ENCODE measurements at regions not wholly inside any gene's neighbourhood (a gene's known extent, or its start where the extent isn't known, plus 50 kb on each side); places are given as distances from the start of the nearest gene placed in this dataset.

DNA sequence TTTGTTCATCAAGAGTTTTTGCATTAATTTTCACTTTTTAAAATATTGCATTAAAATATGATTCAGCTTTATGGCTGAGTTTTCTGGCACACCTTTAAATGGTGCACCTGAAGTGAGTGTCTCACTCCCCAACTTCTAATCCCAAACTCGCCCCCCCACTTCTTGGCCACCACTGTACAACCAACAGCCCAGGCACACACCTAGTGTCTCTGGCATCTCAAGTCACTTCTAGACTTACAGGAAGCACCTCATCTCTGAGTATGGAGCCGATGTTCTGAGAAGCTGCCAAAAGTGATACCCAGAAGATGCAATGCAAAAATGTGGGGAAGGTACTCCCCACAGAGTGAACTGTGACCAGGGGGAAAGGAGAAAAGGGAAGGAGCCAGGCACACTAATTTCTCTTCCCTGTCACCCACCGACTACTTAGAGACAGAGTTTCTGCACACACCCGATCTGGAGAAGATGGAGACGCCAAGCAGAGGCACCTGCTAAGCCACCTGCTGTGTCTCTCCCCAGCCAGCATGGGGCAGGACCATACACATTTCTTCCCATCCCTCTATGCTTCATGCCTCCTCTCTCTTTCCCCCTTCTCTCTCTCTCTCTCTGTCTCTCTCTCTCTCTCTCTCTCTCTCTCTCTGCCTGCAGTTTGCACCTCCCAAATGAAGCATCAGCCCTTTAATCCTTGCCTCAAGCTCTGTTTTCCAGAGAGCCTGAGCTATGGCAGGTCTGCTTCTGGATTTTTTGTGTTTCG, 155.3 kb upstream of the ZNF507 start:
- H3K27ac ChIP-seq (ENCODE audit: low read depth, low read length): no peak overlapping the region
- no peak overlapping the region for H2AFZ ChIP-seq (ENCODE audit: low read length)
- H3K27me3 ChIP-seq (ENCODE audit: insufficient read depth, low read length): no peaks in the 10 kb centered on the region
- H4K20me1 ChIP-seq (ENCODE audit: insufficient read depth, low read length): no peaks in the 10 kb centered on the region
- no peak overlapping the region for H3K4me2 ChIP-seq (ENCODE audit: insufficient read depth, low read length)
- H3K79me2 ChIP-seq (ENCODE audit: insufficient read depth, low read length): no peaks in the 10 kb centered on the region
- no peak overlapping the region for H3K4me3 ChIP-seq (ENCODE audit: insufficient read depth, low read length)
- no peaks in the 10 kb centered on the region for H3K4me1 ChIP-seq (ENCODE audit: insufficient read depth, low read length)
- DNase-seq (ENCODE audit: insufficient read length, low spot score, missing footprints): no peak
- H3K9me3 ChIP-seq (ENCODE audit: low read depth, low read length): no peaks in the 10 kb centered on the region
- TF ChIP-seq, protein P1, sequence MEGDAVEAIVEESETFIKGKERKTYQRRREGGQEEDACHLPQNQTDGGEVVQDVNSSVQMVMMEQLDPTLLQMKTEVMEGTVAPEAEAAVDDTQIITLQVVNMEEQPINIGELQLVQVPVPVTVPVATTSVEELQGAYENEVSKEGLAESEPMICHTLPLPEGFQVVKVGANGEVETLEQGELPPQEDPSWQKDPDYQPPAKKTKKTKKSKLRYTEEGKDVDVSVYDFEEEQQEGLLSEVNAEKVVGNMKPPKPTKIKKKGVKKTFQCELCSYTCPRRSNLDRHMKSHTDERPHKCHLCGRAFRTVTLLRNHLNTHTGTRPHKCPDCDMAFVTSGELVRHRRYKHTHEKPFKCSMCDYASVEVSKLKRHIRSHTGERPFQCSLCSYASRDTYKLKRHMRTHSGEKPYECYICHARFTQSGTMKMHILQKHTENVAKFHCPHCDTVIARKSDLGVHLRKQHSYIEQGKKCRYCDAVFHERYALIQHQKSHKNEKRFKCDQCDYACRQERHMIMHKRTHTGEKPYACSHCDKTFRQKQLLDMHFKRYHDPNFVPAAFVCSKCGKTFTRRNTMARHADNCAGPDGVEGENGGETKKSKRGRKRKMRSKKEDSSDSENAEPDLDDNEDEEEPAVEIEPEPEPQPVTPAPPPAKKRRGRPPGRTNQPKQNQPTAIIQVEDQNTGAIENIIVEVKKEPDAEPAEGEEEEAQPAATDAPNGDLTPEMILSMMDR (IDR thresholded peaks at IDR 0.05; ENCODE audit: extremely low read depth, low read depth, low read length): no peak
- H3K36me3 ChIP-seq (ENCODE audit: insufficient read depth, low read length): no peaks in the 10 kb centered on the region

DNA sequence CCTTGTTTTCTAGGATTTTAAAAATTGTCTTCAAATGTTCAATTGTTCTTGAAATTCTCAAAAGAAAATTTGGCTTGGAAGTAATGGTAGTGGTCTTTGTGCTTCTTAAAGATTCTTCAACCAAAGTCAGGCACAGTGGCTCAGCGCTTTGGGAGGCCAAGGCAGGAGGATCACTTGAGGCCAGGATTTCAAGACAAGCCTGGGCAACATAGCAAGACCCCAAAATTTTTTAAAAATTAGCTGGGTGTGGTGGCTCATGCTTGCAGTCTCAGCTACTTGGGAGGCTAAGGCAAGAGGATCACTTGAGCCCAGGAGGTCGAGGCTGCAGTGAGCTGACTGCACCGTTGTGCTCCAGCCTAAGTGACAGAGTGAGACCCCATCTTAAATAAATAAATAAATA, 153.5 kb upstream of the ZNF507 start:
- Histone ChIP-seq H3K79me2 (ENCODE audit: insufficient read depth, low read length) (no peaks in the 10 kb centered on the region), H4K20me1 (ENCODE audit: insufficient read depth, low read length) (no peaks in the 10 kb centered on the region), H3K9me3 (ENCODE audit: low read depth, low read length) (no peaks in the 10 kb centered on the region), H2AFZ (ENCODE audit: low read length) (no peak overlapping the region), H3K36me3 (ENCODE audit: insufficient read depth, low read length) (no peaks in the 10 kb centered on the region), H3K27ac (ENCODE audit: low read depth, low read length) (no peak overlapping the region), H3K4me2 (ENCODE audit: insufficient read depth, low read length) (no peak overlapping the region), H3K4me3 (ENCODE audit: insufficient read depth, low read length) (no peak overlapping the region), H3K27me3 (ENCODE audit: insufficient read depth, low read length) (no peaks in the 10 kb centered on the region), H3K4me1 (ENCODE audit: insufficient read depth, low read length) (no peaks in the 10 kb centered on the region)
- no peak for DNase-seq (ENCODE audit: insufficient read length, low spot score, missing footprints)
- TF ChIP-seq, protein P1 (IDR thresholded peaks at IDR 0.05; ENCODE audit: extremely low read depth, low read depth, low read length): no peak

DNA sequence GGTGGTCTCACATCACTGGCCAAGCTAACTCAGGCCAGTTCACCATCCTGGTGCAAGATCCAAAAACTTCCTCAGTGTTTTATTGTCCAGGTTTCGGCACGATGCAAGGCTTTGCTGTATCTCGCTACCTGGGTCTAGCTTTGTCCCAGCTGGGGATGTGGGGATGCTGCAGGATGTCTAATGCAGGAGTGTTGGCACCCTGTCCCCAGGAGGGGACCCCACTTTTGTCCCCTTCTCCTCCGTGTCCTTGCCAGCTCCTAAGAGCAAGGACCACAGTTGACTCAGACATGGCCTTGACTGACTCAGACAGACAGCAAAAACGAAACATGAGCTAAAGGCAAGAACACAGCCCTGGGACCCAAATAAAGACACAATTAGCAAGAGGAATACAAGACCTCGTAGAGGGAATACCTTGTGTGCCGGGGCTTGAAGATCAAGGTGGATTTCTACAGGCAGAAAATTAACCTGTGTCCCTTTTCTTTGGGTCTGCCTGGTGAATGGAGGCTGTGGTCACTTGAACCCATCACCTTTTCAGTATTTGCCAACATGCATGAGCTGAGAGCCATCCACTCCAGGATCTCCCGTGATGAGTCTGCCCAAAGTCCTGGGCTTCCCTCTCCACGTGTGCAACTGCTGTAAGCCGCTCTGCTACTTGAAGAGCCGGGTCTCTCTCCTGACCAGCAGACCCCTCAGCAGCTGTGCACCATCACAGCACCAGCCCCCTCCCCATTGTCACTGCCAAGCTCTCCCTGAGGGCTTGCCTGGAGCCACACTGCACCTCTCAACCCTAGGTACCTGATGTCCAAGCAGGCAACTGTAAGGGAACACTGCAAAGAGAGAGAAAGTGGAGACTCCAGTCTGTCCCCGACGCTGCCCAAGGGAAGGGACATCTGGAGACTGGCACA, 149.5 kb upstream of the ZNF507 start:
- Histone ChIP-seq H3K4me1 (ENCODE audit: insufficient read depth, low read length) (no peaks in the 10 kb centered on the region), H3K4me3 (ENCODE audit: insufficient read depth, low read length) (no peak overlapping the region), H2AFZ (ENCODE audit: low read length) (no peak overlapping the region), H3K27me3 (ENCODE audit: insufficient read depth, low read length) (no peaks in the 10 kb centered on the region), H3K4me2 (ENCODE audit: insufficient read depth, low read length) (no peak overlapping the region), H4K20me1 (ENCODE audit: insufficient read depth, low read length) (no peaks in the 10 kb centered on the region), H3K36me3 (ENCODE audit: insufficient read depth, low read length) (no peaks in the 10 kb centered on the region), H3K27ac (ENCODE audit: low read depth, low read length) (no peak overlapping the region), H3K79me2 (ENCODE audit: insufficient read depth, low read length) (no peaks in the 10 kb centered on the region), H3K9me3 (ENCODE audit: low read depth, low read length) (no peaks in the 10 kb centered on the region)
- TF ChIP-seq, protein P1 (IDR thresholded peaks at IDR 0.05; ENCODE audit: extremely low read depth, low read depth, low read length): no peak
- no peak for DNase-seq (ENCODE audit: insufficient read length, low spot score, missing footprints)

All from osteoblast (primary cell).